ENCODE measurements at regions not wholly inside any gene's neighbourhood (a gene's known extent, or its start where the extent isn't known, plus 50 kb on each side); places are given as distances from the start of the nearest gene placed in this dataset.

DNA sequence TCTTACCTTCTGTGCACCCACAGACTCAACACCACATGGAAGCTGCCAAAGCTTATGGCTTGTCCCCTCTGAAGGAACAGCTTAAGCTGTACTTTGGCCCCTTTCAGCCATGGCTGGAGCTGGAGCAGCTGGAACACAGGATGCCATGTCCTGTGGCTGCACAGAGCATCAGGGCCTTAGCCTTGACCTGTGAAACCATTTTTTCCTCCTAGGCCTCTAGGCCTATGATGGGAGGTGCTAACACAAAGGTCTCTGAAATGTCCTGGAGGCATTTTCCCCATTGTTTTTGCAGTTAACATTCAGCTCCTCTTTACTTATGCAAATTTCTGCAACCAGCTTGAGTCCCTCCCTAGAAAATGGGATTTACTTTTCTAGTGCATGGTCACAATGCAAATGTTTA, 461.4 kb upstream of the TYRP1 start:
- Histone ChIP-seq H3K18ac (ENCODE audit: low read depth, low read length) (no peak overlapping the region), H3K4me1 (ENCODE audit: control insufficient read depth, insufficient read depth, low read length) (no peaks in the 10 kb centered on the region), H2BK120ac (ENCODE audit: low read depth, low read length) (no peak overlapping the region), H2BK15ac (ENCODE audit: low read depth, low read length) (no peak overlapping the region), H3K36me3 (ENCODE audit: control insufficient read depth, insufficient read depth, low read length) (no peaks in the 10 kb centered on the region), H3K56ac (ENCODE audit: extremely low read depth, insufficient read depth, low read length) (no peak overlapping the region), H3K9me1 (ENCODE audit: insufficient read depth, low read length) (no peaks in the 10 kb centered on the region), H3K27ac (ENCODE audit: insufficient read depth, low read length) (no peak overlapping the region), H4K20me1 (ENCODE audit: insufficient read depth, low read length) (no peaks in the 10 kb centered on the region), H3K4me3 (ENCODE audit: insufficient read depth, low read depth, low read length) (no peak overlapping the region), H3K14ac (replicated peaks; ENCODE audit: low read depth, low read length) (no peak overlapping the region), H3K4me2 (ENCODE audit: low read depth, low read length) (no peak overlapping the region), H4K8ac (ENCODE audit: low read depth in 2 of 2, low read length in 2 of 2) (no peak overlapping the region), H2BK20ac (ENCODE audit: low read depth, low read length) (no peak overlapping the region), H3K4ac (ENCODE audit: low read depth, low read length) (no peak overlapping the region), H3K23ac (ENCODE audit: low read depth, low read length) (no peak overlapping the region), H4K91ac (ENCODE audit: insufficient read depth, low read depth, low read length) (no peak overlapping the region), H2AFZ (replicated peaks; ENCODE audit: low read length, poor library complexity) (no peak overlapping the region), H3K79me1 (ENCODE audit: low read depth in 1 of 2, low read length in 2 of 2) (no peaks in the 10 kb centered on the region), H3K9ac (ENCODE audit: low read depth, low read length) (no peak overlapping the region), H3K9me3 (ENCODE audit: control insufficient read depth, insufficient read depth, low read length) (peaks cover 9% of the 10 kb centered on the region), H4K5ac (ENCODE audit: low read depth, low read length) (no peak overlapping the region), H2AK5ac (ENCODE audit: low read depth, low read length) (no peak overlapping the region), H3K27me3 (ENCODE audit: control insufficient read depth, insufficient read depth, low read length) (no peaks in the 10 kb centered on the region), H2BK5ac (ENCODE audit: low read depth, low read length, poor library complexity, severe bottlenecking) (no peak overlapping the region), H2AK9ac (replicated peaks; ENCODE audit: low read depth, low read length, poor library complexity) (no peak overlapping the region)
- ChIA-PET POLR2A (ENCODE audit: unreplicated experiment) (no interaction called here), CTCF (no interaction called here)
- no peak for ATAC-seq (ENCODE audit: low read depth)
- no peak for DNase-seq
- in situ Hi-C loops (cut with MboI; ENCODE audit: low sequenced_read_pairs) (no loop called here), dilution Hi-C loops (cut with HindIII; ENCODE audit: low sequenced_read_pairs, unreplicated experiment) (no loop called here), intact Hi-C loops (cut with micrococcal nuclease) (no loop called here)
- TF ChIP-seq CTCF (conservative IDR thresholded peaks at IDR 0.05; ENCODE audit: low read depth, low read length) (no peak), MAZ (IDR thresholded peaks at IDR 0.05; ENCODE audit: borderline replicate concordance, low read depth, low read length) (no peak), BHLHE40 (IDR thresholded peaks at IDR 0.05; ENCODE audit: low read depth, low read length) (no peak), USF2 (IDR thresholded peaks at IDR 0.05; ENCODE audit: low read depth, low read length) (no peak)
- BruUV-seq (replicated peaks) = no TSS peak

Measured in IMR-90 (cell line).